IPS-NIHi7 (cell line): ENCODE measurements at regions not wholly inside any gene's neighbourhood (a gene's known extent, or its start where the extent isn't known, plus 50 kb on each side); places are given as distances from the start of the nearest gene placed in this dataset.

Experiments
- DNase-seq: peaks from one replicate; pipeline ENCODE4 v3.0.0; 2012; ENCODE audit warnings: mixed read lengths; ENCODE audit errors: extremely low spot score

DNA sequence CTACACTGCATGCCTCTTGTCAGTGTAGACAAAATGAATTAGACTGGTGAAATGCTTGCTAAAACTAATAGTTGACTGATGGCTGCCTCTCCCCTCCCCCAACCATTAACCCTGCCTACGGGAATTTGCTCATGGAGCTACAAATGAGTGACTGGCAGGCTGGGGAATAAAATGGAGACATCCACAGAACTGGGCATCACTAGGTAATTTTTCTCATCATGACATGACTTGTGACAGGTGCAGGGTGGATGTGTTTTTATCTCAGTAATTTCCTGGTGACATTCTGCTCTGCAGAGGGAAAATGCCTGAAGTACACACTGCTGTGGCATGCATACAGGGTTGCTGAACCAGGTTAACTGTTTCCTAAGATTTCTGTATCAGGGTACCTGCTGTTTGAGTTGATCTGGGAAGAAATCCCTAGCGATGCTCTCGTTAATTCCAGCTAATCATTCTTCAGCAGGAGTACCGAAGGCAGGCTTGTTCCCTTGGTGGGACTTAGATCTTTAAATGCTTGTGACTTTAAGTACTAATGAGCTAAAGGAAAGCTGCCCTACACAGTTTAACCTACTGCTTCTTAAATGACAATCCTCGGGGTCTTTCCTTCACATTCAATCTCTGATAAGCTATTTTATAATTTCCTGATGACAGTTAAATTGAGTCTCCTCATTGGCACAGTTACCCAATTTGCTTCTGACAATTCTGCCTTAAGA, 376.3 kb upstream of the LCORL start:
- DNase-seq = no peak

DNA sequence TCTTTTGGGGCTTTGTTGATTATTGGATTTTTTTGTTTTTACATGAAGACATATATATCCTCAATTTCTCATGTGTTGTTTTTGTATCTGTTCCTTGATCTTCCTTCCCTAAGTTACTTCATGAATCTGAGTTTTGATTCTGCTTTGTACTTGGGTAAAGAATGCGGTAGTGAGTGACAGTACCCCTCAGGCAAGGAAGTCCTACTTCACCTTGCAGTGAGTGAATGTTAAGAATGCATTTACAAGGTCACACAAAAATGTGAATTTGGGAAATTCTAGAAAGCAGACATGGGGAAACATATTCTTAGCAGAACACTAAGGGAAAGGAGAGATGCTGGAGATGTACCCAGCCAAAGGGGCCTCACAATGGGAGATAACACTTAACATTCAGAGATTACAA, 373.1 kb upstream of the LCORL start:
- DNase-seq = no peak

DNA sequence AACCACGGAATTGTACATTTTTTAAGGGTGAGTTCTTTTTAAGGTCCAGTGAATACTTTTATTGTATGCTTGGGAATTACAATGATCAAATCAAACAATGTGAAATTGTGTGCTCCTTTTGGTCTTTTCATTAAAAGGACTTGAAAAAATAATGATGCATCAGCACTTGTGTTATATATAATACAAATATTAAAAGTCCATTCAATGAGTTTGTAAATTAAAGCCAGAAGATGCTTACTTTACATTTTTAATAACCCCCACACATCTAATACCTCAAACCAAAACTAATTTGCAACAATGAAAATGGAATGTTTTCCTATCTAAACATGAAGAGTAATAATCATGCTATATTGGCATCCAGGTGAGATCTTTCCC, 369.8 kb upstream of the LCORL start:
- no peak for DNase-seq

DNA sequence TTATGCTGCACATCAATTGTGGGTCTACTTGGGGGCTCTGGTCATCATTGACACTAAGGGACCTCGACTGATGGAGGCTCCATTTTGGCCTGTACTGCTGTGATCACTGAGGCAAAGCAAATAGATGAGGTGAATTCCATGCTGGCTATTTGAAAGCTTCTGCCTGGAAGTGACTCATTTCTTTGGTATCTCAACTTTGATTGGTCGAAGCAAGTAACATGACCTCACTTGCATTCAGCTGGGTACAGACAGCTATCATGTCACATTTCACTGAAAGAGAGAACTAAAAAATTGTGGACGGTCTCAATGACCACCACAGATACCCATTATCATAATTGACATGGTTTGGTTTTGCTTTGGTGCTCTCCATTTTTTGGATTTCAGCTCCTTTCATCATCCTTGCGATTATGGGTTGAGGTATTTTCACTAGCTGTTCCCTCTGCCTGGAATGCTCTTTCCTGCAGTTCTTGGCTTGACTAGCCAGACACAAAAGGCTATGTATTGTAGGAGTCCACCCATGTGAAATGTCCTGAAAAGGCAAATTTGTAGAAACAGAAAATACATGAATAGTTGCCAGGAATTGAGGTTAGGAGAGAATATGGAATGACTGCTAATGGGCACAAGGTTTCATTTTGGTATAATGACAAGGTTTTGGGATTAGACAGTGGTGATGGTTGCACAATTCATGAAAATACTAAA, 369.2 kb upstream of the LCORL start:
- DNase-seq = peak; percentile 30

DNA sequence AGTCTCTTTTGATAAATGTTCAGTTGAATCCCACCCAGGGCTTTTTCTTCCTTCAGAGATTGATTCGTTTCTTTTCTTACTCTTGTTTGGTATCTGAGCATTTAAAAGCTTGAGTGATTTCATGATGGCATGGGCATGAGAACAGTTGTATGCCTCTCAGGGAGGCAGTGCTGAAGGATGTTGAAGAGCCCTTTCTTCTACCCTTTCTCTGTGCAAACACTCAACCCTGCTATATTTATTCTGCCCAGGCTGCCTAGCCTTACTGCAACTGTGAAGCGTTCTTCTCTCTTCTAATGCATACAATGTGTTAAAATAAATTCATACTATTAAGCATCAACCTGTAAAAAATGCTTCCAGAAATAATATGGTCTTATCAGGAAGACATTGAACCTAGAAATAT, 367.6 kb upstream of the LCORL start:
- DNase-seq = no peak

DNA sequence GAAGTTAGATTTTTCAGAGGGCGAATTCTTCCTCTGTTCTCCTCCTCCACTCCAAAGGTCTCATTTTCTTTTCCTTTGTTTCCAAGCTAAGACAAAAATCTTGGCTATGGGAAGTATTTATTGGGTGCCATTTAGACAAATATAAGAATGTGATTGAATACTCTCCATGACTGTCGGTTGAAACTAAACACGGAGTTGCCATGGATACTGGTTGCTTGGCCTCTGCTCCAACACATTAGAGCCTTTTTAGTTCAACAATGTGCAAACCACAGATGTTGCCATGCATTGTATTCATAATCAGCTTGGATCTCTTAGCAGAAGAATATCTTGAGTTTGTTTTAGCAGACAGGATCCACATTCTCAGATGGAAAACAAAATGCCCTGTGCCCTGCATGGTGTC, 366.5 kb upstream of the LCORL start:
- DNase-seq = no peak

DNA sequence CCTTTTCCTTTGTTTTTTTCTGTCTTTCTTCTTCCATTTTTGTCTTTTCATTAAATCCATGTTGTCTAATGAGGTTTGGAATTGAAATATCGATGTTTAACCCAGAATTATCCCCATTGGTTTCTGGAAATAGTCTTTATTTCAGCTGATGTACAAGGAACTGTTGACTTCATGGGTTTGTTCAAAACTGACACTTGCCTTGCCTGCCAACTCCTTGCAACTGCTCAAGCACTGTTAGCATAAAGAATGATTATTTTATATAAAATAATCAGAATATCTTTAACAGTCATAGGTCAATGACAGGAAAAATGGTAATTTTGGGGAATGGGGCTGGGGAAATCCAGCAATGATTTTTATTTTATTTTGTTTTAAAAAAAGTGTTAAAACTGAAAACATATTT, 359.6 kb upstream of the LCORL start:
- no peak for DNase-seq

DNA sequence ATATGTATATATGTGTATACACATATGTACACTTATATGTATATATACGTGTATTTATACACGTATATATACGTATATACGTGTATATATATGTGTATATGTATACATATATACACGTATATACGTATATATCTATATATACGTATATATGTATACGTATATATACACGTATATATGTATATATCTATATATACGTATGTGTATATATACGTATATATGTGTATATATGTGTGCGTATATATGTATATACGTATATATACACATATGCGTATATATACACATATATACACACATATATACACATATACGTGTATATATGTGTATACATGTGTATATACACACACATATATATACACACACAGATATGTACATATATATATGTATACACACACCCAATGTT, 348.0 kb upstream of the LCORL start:
- DNase-seq = no peak

DNA sequence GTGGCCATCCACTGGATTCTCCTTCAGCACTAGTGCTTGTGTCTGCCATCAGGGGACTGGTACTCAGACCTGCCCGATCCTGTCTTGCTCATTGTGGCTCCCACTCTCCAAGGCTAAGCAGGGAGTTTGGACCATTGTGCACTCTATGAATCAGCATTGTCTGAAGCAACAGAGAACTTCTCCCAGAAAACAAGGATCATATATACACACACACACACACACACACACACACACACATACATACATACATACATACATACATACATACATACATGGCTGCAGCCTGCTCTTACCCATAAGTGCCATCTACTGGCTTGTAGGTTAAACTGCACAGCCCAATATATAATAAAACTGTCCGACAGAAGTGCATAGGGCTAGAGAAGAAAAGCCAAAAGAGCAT, 345.3 kb upstream of the LCORL start:
- no peak for DNase-seq

DNA sequence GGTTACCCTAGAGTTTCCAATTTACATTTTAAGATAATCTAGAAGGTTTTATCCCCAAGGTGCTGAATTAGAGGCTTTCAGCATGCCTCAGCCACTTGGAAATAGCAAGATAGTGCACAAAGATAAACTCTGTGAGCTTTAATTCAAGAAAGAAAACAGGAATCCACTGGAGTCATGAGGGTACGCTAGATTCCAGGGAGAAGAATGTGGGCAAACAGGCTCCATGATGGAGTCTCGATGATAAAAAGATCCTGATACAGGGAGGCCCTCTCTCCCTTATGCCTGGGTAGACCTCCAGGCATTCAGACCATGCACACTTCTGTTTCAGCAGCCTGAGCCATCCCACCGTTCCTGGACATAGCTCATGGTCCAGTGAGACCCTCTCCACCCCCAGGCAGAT, 344.6 kb upstream of the LCORL start:
- DNase-seq = no peak

DNA sequence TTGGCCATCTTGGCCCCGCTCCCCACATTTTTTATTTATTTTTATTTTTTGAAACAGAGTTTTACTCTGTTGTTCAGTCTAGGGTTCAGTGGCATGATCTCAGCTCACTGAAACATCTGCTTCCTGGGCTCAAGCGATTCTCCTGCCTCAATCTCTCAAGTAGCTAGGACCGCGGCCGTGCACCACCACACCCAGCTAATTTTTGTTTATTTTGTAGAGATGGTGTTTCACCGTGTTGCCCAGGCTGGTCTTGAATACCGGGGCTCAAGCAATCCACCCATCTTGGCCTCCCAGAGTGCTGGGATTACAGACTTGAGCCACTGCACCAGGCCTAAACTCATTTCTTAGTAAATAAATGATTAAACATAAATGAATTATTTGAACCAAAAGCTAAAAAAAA, 322.0 kb upstream of the LCORL start:
- DNase-seq = no peak

DNA sequence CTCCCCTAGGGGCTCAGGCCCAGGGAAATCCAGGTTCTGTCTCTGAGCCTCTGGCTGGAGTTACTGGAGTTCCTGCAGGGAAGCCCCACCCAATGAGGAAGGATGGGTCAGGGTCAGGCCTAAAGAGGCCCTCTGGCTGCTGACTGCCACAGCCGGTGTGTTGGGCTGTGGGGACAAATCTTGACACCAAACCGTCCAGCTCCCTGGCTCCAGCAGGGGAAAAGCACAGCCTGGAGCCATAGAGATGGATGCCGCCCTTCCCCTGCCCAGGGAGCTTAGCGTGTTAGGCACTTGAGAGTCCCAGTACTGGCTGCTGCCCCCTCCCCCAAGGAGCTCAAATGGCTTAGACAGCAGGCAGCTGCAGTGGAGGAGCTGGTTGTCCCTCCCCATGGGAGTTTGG, 321.3 kb upstream of the LCORL start:
- DNase-seq = no peak

DNA sequence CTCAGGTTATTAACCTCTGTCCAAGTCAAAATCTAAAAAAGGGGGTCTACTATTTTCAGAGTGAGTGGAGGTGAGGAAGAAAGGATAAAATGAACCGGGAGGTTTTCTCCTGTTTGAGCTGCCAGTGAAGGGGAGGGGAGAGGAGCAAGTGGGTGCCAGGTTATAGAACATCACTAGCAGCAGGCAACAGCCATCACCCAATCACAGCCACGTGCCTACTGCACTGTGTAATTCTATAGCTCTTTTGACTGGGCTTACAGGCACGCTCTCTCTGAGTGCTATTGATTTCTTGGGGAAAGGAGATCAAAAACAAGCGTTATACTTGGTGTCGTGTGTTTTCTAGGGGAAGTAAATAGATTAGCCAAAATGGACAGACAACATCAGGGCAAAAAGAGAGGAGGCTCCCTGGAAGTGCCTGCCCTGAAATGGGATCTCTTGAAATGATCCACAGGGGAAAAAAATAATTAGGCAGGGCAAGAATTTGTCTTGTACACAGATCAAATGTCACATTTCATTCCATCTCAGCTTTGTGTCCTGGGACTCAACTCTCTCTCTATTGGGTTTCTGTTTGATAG, 300.5 kb upstream of the LCORL start:
- no peak for DNase-seq

DNA sequence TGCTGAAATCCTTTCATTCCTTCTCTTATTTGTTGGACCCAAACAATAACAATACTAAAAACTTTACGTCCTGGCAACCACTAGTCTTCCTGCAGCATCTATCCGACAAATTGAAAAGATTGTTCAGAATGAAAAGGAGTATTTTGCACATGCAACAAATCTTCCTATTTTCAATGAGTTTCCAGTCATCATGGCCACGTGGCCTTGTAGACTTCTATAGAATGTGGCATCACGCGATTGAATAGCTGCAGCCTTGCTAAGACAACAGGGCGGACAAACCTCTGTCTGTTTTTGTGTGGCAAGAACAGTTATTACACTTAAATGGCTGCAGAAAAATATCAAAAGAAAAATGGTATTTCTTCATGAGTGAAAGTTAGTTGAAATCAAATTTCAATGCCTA, 297.9 kb upstream of the LCORL start:
- no peak for DNase-seq

DNA sequence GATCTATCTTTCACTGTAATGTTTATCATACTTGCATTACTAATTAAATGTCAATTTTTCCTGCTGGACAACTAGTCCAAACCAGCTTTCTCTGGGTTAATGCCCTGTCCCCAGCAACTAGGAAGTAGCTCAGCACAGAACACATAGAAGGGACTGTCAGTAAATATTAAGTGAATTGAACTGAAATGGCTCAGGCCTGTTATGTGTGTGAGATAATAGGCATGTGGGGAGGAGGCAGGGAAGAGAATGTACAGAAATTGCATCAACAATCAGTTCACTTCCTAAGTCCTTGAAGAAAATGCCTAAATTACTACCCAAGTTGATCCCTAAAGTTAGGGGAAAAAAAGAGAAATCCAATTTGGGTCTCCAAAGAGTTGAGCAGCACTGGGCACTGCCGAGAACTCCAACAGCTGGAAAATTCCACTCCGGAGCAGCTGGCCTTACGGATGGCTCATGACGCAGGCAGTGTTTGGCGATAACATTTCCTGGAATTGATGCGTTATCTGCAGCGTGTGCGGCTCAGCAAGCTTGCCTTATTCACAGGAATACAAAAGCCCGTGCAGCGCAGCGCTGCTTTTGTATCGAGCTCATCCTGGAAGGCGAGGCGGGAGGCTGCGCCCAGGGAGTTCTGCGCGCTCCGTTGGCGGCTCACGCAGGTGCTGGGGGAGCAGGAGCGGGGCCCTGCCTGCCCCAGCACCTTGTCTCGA, 297.3 kb upstream of the LCORL start:
- no peak for DNase-seq

DNA sequence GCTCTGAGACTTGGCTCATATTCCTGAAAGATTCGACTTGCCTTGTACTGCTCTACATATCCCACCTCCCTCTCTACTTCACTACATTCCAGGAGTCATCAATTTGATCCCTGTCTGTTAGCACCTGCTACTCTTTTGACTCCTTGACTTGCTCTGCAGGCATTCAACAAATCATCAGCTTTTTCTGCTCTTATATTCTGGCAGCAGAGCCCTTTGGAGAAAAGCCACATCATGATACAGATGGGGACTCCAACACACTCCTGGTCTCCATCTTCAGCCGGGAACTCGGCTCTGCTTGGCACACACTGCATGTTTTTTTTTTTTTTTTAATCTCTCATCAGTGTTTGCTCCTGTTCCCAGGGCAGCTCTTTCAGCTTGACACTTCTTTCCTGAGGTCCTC, 293.2 kb upstream of the LCORL start:
- no peak for DNase-seq

DNA sequence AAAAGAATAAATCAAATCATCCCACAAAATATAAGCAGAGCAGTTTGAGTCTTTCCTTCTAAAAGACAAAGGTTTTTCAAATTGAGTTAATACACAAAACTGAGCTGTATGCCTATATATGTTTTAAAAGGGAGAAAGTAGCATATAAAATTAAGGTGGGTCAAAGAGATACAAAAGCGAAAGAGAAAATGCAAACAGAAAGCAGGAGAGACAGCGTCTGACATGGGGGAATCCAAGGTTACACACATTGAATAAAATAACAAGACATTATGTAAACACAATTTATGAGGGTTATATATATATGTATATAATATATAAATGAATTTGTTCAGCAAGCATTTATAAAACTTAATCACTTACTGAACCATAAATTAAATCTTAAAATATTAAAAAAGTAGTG, 276.1 kb upstream of the LCORL start:
- no peak for DNase-seq

DNA sequence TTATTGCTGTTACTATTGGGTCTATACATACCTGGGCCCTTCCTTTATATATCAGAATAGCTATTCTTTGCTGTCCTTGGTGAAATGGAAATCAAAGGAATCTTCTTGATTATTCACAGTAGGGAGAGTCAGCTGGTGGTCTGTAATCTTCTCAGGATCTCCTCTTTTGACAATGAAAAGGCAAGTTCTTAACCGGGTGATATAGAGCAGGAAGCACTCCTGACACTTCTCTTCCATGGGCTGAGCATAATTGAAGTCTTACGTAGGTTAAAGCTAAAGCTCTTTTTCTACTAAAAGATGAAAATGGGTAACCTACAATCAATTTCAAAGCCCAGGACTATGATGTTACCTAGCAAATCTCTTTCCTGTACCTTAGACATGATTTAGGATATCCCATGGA, 274.9 kb upstream of the LCORL start:
- no peak for DNase-seq

DNA sequence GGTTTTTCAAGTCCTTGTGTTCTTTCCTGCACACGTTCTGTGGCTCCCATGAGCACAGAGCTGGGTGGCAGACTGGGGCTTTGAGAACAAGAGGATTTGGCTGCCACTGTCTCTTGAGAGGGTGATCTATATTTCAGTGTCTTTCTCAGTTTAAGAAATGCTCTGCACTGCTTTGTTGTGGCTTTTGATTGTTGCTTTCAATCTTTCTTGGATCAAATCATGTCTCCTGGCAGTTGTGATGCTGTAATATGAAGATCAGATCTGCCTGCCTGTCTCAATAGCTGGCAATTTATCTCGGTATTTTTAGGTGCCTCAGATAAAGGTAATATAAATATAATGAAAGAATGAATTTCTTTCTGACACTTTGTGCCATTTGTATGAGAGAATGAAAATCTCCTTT, 273.3 kb upstream of the LCORL start:
- DNase-seq = no peak

DNA sequence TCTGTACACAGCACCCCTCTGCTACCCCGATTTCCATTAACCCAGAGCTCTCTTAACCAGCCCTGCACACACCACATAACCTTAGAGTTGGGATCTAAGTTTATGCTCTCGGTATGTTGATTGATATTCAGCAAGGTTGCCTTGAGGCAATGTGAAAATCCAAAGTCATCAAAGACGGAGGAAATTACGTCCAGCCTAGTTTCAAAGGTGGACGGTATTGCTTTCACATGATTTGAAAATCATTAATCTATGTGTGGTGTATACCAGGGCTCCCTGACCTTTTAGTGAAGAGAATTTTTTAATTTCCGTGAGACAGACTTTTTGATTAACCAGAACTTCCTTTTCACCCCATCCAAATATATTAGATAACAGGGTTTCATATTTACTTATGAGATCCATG, 272.5 kb upstream of the LCORL start:
- no peak for DNase-seq

DNA sequence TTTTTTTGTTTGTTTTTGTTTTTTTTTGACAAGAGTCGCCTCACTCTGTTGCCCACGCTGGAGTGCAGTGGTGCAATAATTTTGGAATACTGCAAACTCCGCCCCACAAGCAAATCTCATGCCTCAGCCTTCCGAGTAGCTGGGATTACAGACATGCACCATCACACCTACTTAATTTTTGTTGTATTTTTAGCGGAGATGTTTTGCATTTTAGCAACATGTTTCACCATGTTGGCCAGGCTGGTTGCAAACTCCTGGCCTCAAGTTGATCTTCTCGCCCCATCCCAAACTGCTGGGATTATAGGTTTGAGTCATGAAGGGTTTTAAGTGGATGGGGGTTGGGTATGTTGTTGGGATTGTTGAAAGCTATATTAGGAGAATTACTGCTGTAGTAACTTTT, 270.9 kb upstream of the LCORL start:
- DNase-seq = no peak

DNA sequence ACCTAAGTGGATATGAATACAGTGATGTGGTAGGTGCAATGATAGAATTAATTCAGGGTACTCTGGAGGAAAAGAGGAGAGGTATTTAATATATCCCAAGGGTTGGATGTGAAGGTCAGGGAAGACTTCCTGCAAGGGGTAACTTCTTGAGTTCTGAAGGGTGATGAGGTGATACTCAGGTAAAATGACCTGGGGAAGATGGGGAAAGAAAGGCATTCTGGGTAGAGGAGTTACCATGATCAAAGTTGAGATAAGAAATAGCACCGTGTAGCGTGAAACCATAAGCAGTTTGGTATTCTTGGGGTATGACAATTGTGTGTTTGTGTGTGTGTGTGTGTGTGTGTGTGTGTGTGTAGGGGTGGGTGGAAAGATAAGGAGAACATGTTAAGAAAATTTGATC, 270.4 kb upstream of the LCORL start:
- no peak for DNase-seq

DNA sequence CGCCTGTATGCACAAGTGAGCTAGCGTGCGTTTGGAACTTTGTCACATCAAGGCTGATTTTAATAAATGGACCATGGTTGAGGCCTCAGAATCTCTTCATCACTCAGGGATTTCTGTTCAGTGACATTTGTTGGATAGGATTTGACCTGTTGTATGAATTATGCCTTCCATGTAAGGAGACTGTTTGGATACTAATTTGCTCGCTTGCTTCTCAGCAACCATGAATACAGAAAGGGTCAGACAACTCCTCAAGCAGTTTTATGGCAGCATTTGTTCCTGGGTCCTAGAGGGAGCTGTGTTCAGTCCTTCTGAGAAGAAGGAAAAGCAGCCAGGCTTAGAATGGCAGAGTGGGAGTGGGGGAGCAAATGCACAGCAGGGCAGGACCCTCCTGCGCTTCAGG, 269.7 kb upstream of the LCORL start:
- peak; percentile 35 for DNase-seq
